Stomach (tissue), 4 donors: ENCODE measurements at regions not wholly inside any gene's neighbourhood (a gene's known extent, or its start where the extent isn't known, plus 50 kb on each side); places are given as distances from the start of the nearest gene placed in this dataset.

ENCODE experiments used
- POLR2AphosphoS5 ChIP-seq, 3 donors: sonication (generic); formaldehyde crosslinking; IDR thresholded peaks; one replicate each; pipeline ENCODE4 v1.6.1; 2016; ENCODE audit warnings: antibody characterized with exemption in 3 of 3
- TF ChIP-seq, protein P1 (sequence below), 7 experiments: fragments of 450-650 bp in 4 of 7; fragments of 200-600 bp in 3 of 7; sonication (generic) in 3 of 7; IDR thresholded peaks; one replicate each; pipeline ENCODE4 v1.5.1; 2016 to 2019; ENCODE audit warnings: antibody characterized with exemption in 7 of 7, control low read depth in 2 of 7, mild to moderate bottlenecking in 1 of 7

DNA sequence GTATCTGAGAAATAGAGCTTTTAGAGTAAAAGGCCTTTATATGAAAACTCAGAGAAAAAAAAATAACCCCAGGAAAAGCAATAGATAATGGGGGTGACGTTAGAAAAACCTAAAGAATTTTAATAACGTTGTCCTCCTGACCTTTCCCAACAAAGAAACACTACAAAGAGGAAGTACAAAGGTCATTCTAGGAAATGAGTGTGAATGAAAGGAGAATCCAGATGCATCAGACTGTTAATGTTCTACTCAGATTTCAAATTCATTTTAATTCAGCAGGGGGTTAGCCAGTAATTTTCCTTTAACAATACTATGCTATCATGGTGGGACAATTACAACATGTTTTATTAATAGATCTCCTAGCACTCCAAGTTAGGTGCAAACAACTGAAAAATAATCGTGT lies 73.8 kb upstream of the CDK1 start:
- TF ChIP-seq, protein P1, sequence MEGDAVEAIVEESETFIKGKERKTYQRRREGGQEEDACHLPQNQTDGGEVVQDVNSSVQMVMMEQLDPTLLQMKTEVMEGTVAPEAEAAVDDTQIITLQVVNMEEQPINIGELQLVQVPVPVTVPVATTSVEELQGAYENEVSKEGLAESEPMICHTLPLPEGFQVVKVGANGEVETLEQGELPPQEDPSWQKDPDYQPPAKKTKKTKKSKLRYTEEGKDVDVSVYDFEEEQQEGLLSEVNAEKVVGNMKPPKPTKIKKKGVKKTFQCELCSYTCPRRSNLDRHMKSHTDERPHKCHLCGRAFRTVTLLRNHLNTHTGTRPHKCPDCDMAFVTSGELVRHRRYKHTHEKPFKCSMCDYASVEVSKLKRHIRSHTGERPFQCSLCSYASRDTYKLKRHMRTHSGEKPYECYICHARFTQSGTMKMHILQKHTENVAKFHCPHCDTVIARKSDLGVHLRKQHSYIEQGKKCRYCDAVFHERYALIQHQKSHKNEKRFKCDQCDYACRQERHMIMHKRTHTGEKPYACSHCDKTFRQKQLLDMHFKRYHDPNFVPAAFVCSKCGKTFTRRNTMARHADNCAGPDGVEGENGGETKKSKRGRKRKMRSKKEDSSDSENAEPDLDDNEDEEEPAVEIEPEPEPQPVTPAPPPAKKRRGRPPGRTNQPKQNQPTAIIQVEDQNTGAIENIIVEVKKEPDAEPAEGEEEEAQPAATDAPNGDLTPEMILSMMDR (IDR thresholded peaks at IDR 0.05): no peak
- no peak for TF ChIP-seq POLR2AphosphoS5 (IDR thresholded peaks at IDR 0.05)
